ENCODE measurements at regions not wholly inside any gene's neighbourhood (a gene's known extent, or its start where the extent isn't known, plus 50 kb on each side); places are given as distances from the start of the nearest gene placed in this dataset.

DNA sequence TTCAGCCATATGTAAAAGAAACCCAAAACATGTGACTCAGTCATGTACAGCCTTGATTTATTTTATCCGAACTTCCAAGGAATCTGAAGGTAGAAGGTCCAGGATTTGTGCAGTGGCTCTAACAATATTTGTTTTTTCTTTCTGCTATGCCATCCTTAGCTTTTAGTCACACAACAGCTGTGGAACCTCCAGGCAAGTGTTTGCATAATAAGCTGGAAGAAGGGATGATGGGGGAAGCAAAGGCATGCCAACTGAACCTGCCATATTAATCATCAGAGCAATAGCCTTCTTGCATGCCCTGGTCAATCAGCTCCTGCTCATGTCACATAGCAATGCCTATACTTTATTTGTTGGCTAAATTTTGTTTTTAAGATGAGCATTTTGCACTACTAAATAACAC lies 444.7 kb upstream of the ARPP21 start:
- TF ChIP-seq, protein P1, sequence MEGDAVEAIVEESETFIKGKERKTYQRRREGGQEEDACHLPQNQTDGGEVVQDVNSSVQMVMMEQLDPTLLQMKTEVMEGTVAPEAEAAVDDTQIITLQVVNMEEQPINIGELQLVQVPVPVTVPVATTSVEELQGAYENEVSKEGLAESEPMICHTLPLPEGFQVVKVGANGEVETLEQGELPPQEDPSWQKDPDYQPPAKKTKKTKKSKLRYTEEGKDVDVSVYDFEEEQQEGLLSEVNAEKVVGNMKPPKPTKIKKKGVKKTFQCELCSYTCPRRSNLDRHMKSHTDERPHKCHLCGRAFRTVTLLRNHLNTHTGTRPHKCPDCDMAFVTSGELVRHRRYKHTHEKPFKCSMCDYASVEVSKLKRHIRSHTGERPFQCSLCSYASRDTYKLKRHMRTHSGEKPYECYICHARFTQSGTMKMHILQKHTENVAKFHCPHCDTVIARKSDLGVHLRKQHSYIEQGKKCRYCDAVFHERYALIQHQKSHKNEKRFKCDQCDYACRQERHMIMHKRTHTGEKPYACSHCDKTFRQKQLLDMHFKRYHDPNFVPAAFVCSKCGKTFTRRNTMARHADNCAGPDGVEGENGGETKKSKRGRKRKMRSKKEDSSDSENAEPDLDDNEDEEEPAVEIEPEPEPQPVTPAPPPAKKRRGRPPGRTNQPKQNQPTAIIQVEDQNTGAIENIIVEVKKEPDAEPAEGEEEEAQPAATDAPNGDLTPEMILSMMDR (IDR thresholded peaks at IDR 0.05) = no peak
- TF ChIP-seq POLR2A (IDR thresholded peaks at IDR 0.05) = no peak
- no peak for TF ChIP-seq POLR2AphosphoS5 (IDR thresholded peaks at IDR 0.05)
- no peak for TF ChIP-seq EP300 (IDR thresholded peaks at IDR 0.05)

Data from sigmoid colon (tissue), 4 donors.